ENCODE measurements at regions not wholly inside any gene's neighbourhood (a gene's known extent, or its start where the extent isn't known, plus 50 kb on each side); places are given as distances from the start of the nearest gene placed in this dataset.

DNA sequence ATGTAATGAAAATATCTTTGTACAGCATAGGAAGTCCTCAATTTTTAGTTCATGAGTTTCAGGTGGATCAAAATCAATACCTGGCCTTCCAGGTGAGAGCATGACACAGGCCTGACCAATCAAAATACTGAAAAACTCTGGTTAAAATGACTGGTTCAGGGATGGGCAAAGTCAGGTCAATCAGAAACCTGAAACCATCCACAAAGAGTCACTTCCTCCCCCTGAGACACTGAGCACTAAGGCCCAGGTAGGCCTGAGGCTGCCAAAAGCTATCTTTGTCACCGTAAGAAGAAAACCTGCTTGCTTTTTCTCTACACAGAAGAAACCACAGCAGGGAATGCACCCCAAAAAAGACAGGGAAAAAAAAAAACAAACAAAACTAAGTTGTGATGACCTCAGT is 444.8 kb downstream of the TLR4 start:
- H3K27me3 ChIP-seq (ENCODE audit: insufficient read depth, low read depth, low read length) = no peaks in the 10 kb centered on the region

DNA sequence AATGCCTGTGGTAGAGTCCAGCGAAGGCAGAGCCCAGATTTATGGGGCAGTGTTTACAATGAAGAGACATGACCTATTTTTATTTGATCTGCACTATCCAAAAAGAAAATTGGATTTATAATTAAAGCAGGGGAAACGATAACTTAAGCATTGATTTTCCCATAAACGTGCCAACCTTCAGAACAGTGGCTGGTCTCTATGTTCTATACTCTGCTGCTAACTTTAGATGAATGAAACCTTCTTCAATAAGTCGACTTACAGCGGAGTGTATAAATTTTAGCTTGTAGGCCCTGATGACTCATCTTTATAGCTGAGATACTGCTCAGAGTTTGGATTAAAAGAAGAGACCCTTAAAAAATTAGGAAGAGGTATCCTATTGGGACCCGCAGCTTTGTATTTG is 452.6 kb downstream of the TLR4 start:
- Histone ChIP-seq H4K20me1 (ENCODE audit: insufficient read depth) (no peaks in the 10 kb centered on the region), H3K36me3 (ENCODE audit: insufficient read depth, low read length) (no peaks in the 10 kb centered on the region), H3K4me2 (ENCODE audit: low read length) (no peak overlapping the region), H3K27me3 (ENCODE audit: insufficient read depth, low read depth, low read length) (no peaks in the 10 kb centered on the region), H3K9ac (ENCODE audit: low read length) (no peak overlapping the region), H3K79me2 (replicated peaks; ENCODE audit: insufficient read depth, low read length) (no peaks in the 10 kb centered on the region), H3K4me3 (ENCODE audit: low read length) (no peak overlapping the region), H3K9me3 (ENCODE audit: low read length) (no peaks in the 10 kb centered on the region), H3K27ac (ENCODE audit: low read length) (no peak overlapping the region), H3F3A (ENCODE audit: insufficient read depth, low read length, poor library complexity, severe bottlenecking) (no peaks in the 10 kb centered on the region), H3K9me2 (ENCODE audit: insufficient read depth, low read length) (no peaks in the 10 kb centered on the region), H2AFZ (ENCODE audit: low read depth, low read length) (no peak overlapping the region)
- TF ChIP-seq REST (IDR thresholded peaks at IDR 0.05; ENCODE audit: borderline replicate concordance) (no peak), SMC3 (conservative IDR thresholded peaks at IDR 0.05; ENCODE audit: poor library complexity) (no peak), MXI1 (conservative IDR thresholded peaks at IDR 0.05; ENCODE audit: poor library complexity, severe bottlenecking) (no peak), TAF1 (IDR thresholded peaks at IDR 0.05; ENCODE audit: low read depth) (no peak)

More for the DNA sequence above, 444.8 kb downstream of the TLR4 start:
- Histone ChIP-seq H3K9me3 (ENCODE audit: low read length) (no peaks in the 10 kb centered on the region), H3K9ac (ENCODE audit: low read length) (no peak overlapping the region), H3K27ac (ENCODE audit: low read length) (no peak overlapping the region), H3K9me2 (ENCODE audit: insufficient read depth, low read length) (no peaks in the 10 kb centered on the region), H3F3A (ENCODE audit: insufficient read depth, low read length, poor library complexity, severe bottlenecking) (no peaks in the 10 kb centered on the region), H3K79me2 (replicated peaks; ENCODE audit: insufficient read depth, low read length) (no peaks in the 10 kb centered on the region), H3K4me3 (ENCODE audit: low read length) (no peak overlapping the region), H4K20me1 (ENCODE audit: insufficient read depth) (no peaks in the 10 kb centered on the region), H2AFZ (ENCODE audit: low read depth, low read length) (no peak overlapping the region), H3K36me3 (ENCODE audit: insufficient read depth, low read length) (no peaks in the 10 kb centered on the region), H3K4me2 (ENCODE audit: low read length) (no peak overlapping the region)
- TF ChIP-seq MXI1 (conservative IDR thresholded peaks at IDR 0.05; ENCODE audit: poor library complexity, severe bottlenecking) (no peak), EP300 (conservative IDR thresholded peaks at IDR 0.05; ENCODE audit: poor library complexity, severe bottlenecking) (no peak), EZH2 (IDR thresholded peaks at IDR 0.05; ENCODE audit: borderline replicate concordance, insufficient read depth, low read length, poor library complexity, severe bottlenecking) (no peak), POLR2AphosphoS5 (IDR thresholded peaks at IDR 0.05) (no peak)

GRCh38 chr9:118162716-118163115 is 458.5 kb downstream of the TLR4 start:
- Histone ChIP-seq H3K9ac (ENCODE audit: low read length) (no peak overlapping the region), H3F3A (ENCODE audit: insufficient read depth, low read length, poor library complexity, severe bottlenecking) (no peaks in the 10 kb centered on the region), H3K27ac (ENCODE audit: low read length) (no peak overlapping the region), H2AFZ (ENCODE audit: low read depth, low read length) (no peak overlapping the region), H3K4me3 (ENCODE audit: low read length) (no peak overlapping the region), H3K79me2 (replicated peaks; ENCODE audit: insufficient read depth, low read length) (no peaks in the 10 kb centered on the region), H3K9me3 (ENCODE audit: low read length) (no peaks in the 10 kb centered on the region), H3K27me3 (ENCODE audit: insufficient read depth, low read depth, low read length) (no peaks in the 10 kb centered on the region), H3K4me2 (ENCODE audit: low read length) (no peak overlapping the region), H4K20me1 (ENCODE audit: insufficient read depth) (no peaks in the 10 kb centered on the region), H3K36me3 (ENCODE audit: insufficient read depth, low read length) (no peaks in the 10 kb centered on the region), H3K9me2 (ENCODE audit: insufficient read depth, low read length) (no peaks in the 10 kb centered on the region)
- TF ChIP-seq EZH2 (IDR thresholded peaks at IDR 0.05; ENCODE audit: borderline replicate concordance, insufficient read depth, low read length, poor library complexity, severe bottlenecking) (no peak), RAD21 (conservative IDR thresholded peaks at IDR 0.05) (no peak), EP300 (conservative IDR thresholded peaks at IDR 0.05; ENCODE audit: poor library complexity, severe bottlenecking) (no peak), TAF1 (IDR thresholded peaks at IDR 0.05; ENCODE audit: low read depth) (no peak), CTCF (IDR thresholded peaks at IDR 0.05; ENCODE audit: poor library complexity, severe bottlenecking) (no peak), MXI1 (conservative IDR thresholded peaks at IDR 0.05; ENCODE audit: poor library complexity, severe bottlenecking) (no peak), POLR2AphosphoS5 (IDR thresholded peaks at IDR 0.05) (no peak), REST (IDR thresholded peaks at IDR 0.05; ENCODE audit: borderline replicate concordance) (no peak), SMC3 (conservative IDR thresholded peaks at IDR 0.05; ENCODE audit: poor library complexity) (no peak)

Data from neural cell (in vitro differentiated cells).